ENCODE measurements at regions not wholly inside any gene's neighbourhood (a gene's known extent, or its start where the extent isn't known, plus 50 kb on each side); places are given as distances from the start of the nearest gene placed in this dataset.

- Mint-ChIP-seq H3K4me1 (ENCODE audit: low read depth) (no peaks in the 10 kb centered on the region), H3K9me3 (peaks cover 0 to 5% of the 10 kb centered on the region in 2 donors), H3K4me3 (no peak overlapping the region), H3K27ac (no peak overlapping the region), H3K27me3 (ENCODE audit: low read depth) (peaks cover 35% of the 10 kb centered on the region), H3K36me3 (ENCODE audit: insufficient read depth in 2 of 2) (no peaks in the 10 kb centered on the region)
- DNase-seq (no peak), ATAC-seq (replicated peaks in 1 of 2) (no peak)
Observed at GRCh38 chr10:10394933-10395658, 622.6 kb upstream of the CELF2 start.

GRCh38 chr10:10396601-10397000, 621.1 kb upstream of the CELF2 start:
- Mint-ChIP-seq H3K27me3 (ENCODE audit: low read depth) (peaks cover 23% of the 10 kb centered on the region), H3K4me3 (no peak overlapping the region), H3K27ac (no peak overlapping the region), H3K4me1 (ENCODE audit: low read depth) (no peaks in the 10 kb centered on the region), H3K36me3 (ENCODE audit: insufficient read depth in 2 of 2) (no peaks in the 10 kb centered on the region), H3K9me3 (peaks cover 0 to 5% of the 10 kb centered on the region in 2 donors)
- DNase-seq (no peak), ATAC-seq (replicated peaks in 1 of 2) (no peak)

DNA sequence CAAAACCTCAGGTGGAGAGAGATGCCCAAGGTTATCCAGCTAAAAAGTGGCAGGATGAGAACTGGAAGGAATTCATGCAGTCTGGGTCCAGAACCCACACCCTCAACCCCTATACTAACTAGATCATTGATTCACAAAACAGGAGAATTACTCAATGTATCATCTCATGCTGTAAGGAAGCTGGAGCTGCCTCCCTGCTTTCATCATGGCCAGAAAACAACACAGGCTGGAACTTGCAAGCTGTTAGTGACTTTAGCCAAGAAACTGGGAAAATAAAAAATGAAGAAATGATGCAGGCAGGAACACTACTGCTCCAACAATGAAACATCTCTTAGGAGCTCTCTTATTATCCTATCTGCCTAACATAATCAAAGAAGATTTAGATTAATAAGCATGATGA, 619.8 kb upstream of the CELF2 start:
- Mint-ChIP-seq H3K27ac (no peak overlapping the region), H3K27me3 (ENCODE audit: low read depth) (peaks cover 29% of the 10 kb centered on the region), H3K4me3 (no peak overlapping the region), H3K36me3 (ENCODE audit: insufficient read depth in 2 of 2) (no peaks in the 10 kb centered on the region), H3K4me1 (ENCODE audit: low read depth) (no peaks in the 10 kb centered on the region), H3K9me3 (peaks cover 0 to 8% of the 10 kb centered on the region in 2 donors)
- ATAC-seq (replicated peaks in 1 of 2), result no peak
- DNase-seq, result no peak

DNA sequence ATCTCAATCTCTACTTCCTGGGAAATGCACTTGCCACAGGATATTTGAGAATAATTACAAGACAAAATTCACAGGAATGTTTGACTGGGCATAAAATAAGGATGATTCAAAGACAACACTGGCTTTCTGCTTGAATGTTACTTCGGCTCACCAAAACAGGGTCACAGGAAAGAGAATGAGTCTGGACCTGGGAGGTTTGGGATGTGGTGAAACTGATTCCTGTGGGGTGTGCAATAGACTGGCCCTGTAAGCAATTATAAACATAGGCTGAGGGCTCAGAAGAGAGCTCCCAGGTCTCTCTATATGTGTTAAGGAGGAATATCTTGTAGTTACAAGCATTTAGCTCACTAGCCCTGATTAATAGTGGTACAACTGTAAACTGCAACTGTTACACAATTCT, 613.9 kb upstream of the CELF2 start:
- no peak overlapping the region for H3K27ac Mint-ChIP-seq
- H3K4me3 Mint-ChIP-seq, result no peak overlapping the region
- H3K27me3 Mint-ChIP-seq (ENCODE audit: low read depth), result peaks cover 32% of the 10 kb centered on the region
- ATAC-seq (replicated peaks in 1 of 2) (no peak), DNase-seq (no peak)
- peaks cover 0 to 4% of the 10 kb centered on the region in 2 donors for H3K9me3 Mint-ChIP-seq
- H3K4me1 Mint-ChIP-seq (ENCODE audit: low read depth), result no peaks in the 10 kb centered on the region
- H3K36me3 Mint-ChIP-seq (ENCODE audit: insufficient read depth in 2 of 2), result no peaks in the 10 kb centered on the region

DNA sequence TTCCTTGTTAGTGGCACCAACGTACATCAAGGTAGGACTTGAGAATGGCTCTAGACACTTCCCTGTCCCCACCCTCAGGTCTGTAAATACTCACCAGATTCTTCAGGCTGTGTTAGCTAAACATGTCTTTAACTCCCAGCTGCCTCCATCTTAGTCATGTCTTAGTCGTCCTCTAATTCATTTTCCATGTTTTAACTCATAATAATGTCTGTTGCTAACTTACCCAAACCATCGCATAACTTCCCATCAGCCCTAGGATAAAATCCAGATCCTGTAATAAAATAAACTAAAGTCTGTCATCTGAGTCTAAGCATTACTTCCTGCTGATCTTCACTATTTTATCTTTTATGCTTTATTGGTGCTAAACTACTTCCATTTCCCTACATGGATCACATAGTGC, 600.0 kb upstream of the CELF2 start:
- Mint-ChIP-seq H3K27me3 (ENCODE audit: low read depth) (peaks cover 31% of the 10 kb centered on the region), H3K27ac (no peak overlapping the region), H3K4me3 (no peak overlapping the region), H3K9me3 (peaks cover 0 to 3% of the 10 kb centered on the region in 2 donors), H3K36me3 (ENCODE audit: insufficient read depth in 2 of 2) (no peaks in the 10 kb centered on the region), H3K4me1 (ENCODE audit: low read depth) (peaks cover 40% of the 10 kb centered on the region)
- DNase-seq, result no peak
- ATAC-seq (replicated peaks in 1 of 2), result no peak

DNA sequence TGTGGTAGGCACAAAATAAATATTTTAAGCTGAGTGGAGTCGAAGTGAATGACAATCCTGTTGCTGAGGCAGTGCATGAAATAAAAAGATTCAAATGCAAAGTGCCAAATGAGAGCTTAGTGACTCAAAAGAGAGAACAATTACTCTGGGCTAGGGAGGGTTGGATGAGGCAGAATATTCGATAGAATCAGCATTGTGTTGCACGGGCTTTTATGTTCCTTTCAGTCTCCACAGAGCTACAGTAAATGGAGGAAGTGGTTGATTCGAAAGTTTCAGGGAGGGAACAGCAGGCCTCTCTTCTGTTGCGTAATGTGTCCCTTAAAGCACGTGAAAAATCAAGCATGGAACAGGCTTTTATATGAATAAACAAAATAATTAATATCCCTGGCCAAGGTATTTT, 599.3 kb upstream of the CELF2 start:
- H3K36me3 Mint-ChIP-seq (ENCODE audit: insufficient read depth in 2 of 2), result no peaks in the 10 kb centered on the region
- H3K9me3 Mint-ChIP-seq, result peaks cover 0 to 3% of the 10 kb centered on the region in 2 donors
- peak; percentile 97 to 99 for ATAC-seq (replicated peaks in 1 of 2)
- peak; percentile 12 to 21 for DNase-seq
- peaks cover 31% of the 10 kb centered on the region for H3K27me3 Mint-ChIP-seq (ENCODE audit: low read depth)
- H3K4me3 Mint-ChIP-seq, result peak overlapping the region; percentile 4 to 23
- H3K27ac Mint-ChIP-seq, result no peak overlapping the region
- H3K4me1 Mint-ChIP-seq (ENCODE audit: low read depth), result peaks cover 40% of the 10 kb centered on the region

GRCh38 chr10:10421071-10421470, 596.6 kb upstream of the CELF2 start:
- peaks cover 0 to 2% of the 10 kb centered on the region in 2 donors for H3K9me3 Mint-ChIP-seq
- ATAC-seq (replicated peaks in 1 of 2) (no peak), DNase-seq (no peak)
- peaks cover 24% of the 10 kb centered on the region for H3K27me3 Mint-ChIP-seq (ENCODE audit: low read depth)
- no peaks in the 10 kb centered on the region for H3K36me3 Mint-ChIP-seq (ENCODE audit: insufficient read depth in 2 of 2)
- no peak overlapping the region for H3K4me3 Mint-ChIP-seq
- H3K4me1 Mint-ChIP-seq (ENCODE audit: low read depth), result peaks cover 40% of the 10 kb centered on the region
- H3K27ac Mint-ChIP-seq, result no peak overlapping the region

DNA sequence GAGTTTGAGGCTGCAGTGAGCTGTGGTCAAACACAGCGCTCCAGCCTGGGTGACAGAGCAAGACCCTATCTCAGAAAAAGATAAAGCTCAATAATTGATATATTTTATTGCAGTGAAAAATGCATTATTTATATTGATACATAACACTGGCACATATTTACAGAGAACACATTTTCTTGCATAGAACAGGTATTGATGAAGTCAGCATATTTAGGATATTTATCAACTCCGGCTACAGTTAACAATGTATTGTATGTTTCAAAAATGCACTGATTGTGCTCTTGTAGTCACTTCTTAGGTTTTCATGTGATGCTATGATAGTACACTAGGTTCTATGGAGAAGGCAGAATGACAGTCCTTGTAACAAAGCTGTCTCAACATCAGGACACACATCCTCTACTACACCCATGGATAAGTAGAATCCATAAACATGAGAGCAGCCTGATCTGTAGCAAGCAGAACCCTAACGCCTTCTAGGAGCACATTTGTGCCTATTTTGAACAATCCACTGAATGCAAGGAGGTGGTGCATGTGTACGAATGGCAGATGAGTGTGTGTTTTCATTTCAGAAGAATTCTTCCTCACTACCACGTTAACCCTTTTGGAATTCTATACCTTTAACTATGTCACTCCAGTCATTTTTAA, 586.1 kb upstream of the CELF2 start:
- peaks cover 27% of the 10 kb centered on the region for H3K27me3 Mint-ChIP-seq (ENCODE audit: low read depth)
- no peaks in the 10 kb centered on the region for H3K4me1 Mint-ChIP-seq (ENCODE audit: low read depth)
- H3K4me3 Mint-ChIP-seq, result no peak overlapping the region
- DNase-seq (no peak), ATAC-seq (replicated peaks in 1 of 2) (no peak)
- H3K27ac Mint-ChIP-seq, result no peak overlapping the region
- H3K36me3 Mint-ChIP-seq (ENCODE audit: insufficient read depth in 2 of 2), result no peaks in the 10 kb centered on the region
- H3K9me3 Mint-ChIP-seq, result peaks cover 0 to 2% of the 10 kb centered on the region in 2 donors

DNA sequence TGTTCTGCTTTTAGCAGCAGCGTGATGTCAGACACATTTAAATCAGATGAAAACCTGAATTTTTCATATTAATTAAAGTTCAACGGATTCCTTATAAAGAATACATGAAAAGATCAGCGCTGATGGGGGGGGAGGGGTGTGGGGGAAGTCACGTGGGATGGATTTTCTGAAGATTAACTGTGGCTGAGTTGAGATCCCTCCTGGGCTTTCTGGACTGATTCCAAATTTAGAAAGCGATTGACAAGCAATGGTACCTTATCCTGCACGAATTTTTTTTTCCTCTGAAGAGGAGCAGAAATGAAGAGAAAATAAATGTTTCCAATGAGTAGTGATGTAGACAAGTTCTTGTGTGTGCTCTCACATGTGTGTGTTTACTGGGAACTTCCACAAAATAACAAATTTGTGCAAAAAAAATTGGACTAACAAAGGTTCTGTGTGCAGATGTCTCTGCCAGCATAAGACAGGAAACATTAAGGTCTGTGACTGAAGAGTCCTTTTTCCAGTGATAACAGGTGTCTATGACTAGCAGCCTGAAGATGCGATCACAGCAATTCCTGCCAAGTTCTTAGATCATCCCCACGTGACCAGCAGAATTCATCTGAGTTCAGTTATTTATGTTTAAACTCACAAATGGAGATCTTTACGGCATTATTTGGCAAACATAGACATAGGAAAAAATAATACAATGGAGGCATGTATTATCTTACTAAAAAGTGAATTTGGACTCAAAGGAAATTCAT, 585.2 kb upstream of the CELF2 start:
- H3K9me3 Mint-ChIP-seq, result peaks cover 0 to 2% of the 10 kb centered on the region in 2 donors
- H3K27ac Mint-ChIP-seq, result no peak overlapping the region
- peaks cover 30% of the 10 kb centered on the region for H3K27me3 Mint-ChIP-seq (ENCODE audit: low read depth)
- no peak for ATAC-seq (replicated peaks in 1 of 2)
- no peak for DNase-seq
- no peak overlapping the region for H3K4me3 Mint-ChIP-seq
- H3K4me1 Mint-ChIP-seq (ENCODE audit: low read depth), result no peaks in the 10 kb centered on the region
- no peaks in the 10 kb centered on the region for H3K36me3 Mint-ChIP-seq (ENCODE audit: insufficient read depth in 2 of 2)

GRCh38 chr10:10434312-10434711, 583.4 kb upstream of the CELF2 start:
- Mint-ChIP-seq H3K4me1 (ENCODE audit: low read depth) (no peaks in the 10 kb centered on the region), H3K27me3 (ENCODE audit: low read depth) (peaks cover 34% of the 10 kb centered on the region), H3K27ac (no peak overlapping the region), H3K9me3 (peaks cover 0 to 2% of the 10 kb centered on the region in 2 donors), H3K4me3 (no peak overlapping the region), H3K36me3 (ENCODE audit: insufficient read depth in 2 of 2) (no peaks in the 10 kb centered on the region)
- ATAC-seq (replicated peaks in 1 of 2) (no peak), DNase-seq (no peak)

DNA sequence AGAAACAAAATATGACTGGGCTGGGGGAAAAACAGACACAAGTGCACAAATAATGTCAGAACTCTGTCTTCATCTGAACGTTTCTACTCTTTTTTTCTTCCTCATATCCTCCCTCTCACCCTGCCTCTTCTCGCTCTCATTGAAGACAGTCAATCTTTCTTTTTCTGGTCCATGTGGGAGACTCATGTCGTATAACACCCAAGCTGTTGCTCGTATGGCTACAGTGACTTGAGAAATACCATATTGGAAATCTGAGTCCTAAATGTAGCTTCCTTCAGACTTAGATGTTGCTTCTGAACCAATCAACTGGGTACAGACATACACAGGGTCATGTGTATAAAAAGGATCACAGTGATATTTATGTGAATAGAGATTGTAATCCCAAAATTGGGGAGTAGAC, 579.8 kb upstream of the CELF2 start:
- Mint-ChIP-seq H3K27ac (no peak overlapping the region), H3K4me1 (ENCODE audit: low read depth) (no peaks in the 10 kb centered on the region), H3K9me3 (peaks cover 0 to 2% of the 10 kb centered on the region in 2 donors), H3K36me3 (ENCODE audit: insufficient read depth in 2 of 2) (no peaks in the 10 kb centered on the region), H3K27me3 (ENCODE audit: low read depth) (peaks cover 35% of the 10 kb centered on the region), H3K4me3 (no peak overlapping the region)
- no peak for ATAC-seq (replicated peaks in 1 of 2)
- no peak for DNase-seq

DNA sequence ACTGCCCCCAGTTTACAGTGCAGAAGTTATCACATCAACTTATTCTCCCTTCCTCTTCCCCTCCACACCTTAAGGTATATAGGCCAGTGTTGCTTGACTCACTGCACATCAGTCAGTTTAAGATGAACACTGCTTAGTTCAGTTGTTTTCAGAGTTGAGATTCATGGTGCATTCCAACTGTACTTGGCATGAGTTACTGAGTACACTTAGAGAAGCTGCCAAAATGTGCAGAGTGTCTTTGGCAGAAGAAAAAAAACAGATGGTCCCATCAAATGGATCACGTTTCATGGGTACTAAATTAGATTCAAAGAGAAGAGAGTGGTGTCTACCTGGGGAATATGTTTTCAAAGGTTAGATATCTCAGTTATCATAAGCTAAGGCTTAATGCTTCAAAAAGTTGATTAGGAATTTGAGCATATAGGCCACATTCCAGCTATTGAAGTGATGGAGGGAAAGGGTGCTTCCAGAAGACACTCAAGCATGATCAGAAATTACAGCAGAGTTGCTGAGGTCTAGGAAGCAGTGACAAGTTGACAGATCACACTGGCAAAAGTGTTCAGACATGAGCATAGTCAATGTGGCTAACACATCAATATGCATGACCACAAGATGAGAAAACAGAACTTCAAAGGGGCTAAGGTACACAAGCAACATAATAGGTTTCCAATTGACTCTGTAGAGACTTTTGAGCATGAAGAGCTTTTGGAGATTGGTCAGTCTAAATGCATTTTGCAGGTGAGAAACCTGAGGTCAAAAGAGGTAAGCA, 579.2 kb upstream of the CELF2 start:
- H3K9me3 Mint-ChIP-seq, result peaks cover 0 to 2% of the 10 kb centered on the region in 2 donors
- ATAC-seq (replicated peaks in 1 of 2), result no peak
- no peaks in the 10 kb centered on the region for H3K36me3 Mint-ChIP-seq (ENCODE audit: insufficient read depth in 2 of 2)

GRCh38 chr10:10456856-10457255, 560.8 kb upstream of the CELF2 start:
- DNase-seq (no peak), ATAC-seq (replicated peaks in 1 of 2) (no peak)
- Mint-ChIP-seq H3K27me3 (ENCODE audit: low read depth) (peaks cover 9% of the 10 kb centered on the region), H3K36me3 (ENCODE audit: insufficient read depth in 2 of 2) (peaks cover 0 to 2% of the 10 kb centered on the region in 2 donors), H3K27ac (no peak overlapping the region), H3K4me1 (ENCODE audit: low read depth) (no peaks in the 10 kb centered on the region), H3K4me3 (no peak overlapping the region), H3K9me3 (peaks cover 0 to 2% of the 10 kb centered on the region in 2 donors)

More for the DNA sequence above, 579.2 kb upstream of the CELF2 start:
- Mint-ChIP-seq H3K27me3 (ENCODE audit: low read depth) (peaks cover 35% of the 10 kb centered on the region), H3K4me1 (ENCODE audit: low read depth) (no peaks in the 10 kb centered on the region), H3K4me3 (no peak overlapping the region), H3K27ac (no peak overlapping the region)
- DNase-seq, result no peak

All from activated T-cell treated with anti-CD3 and anti-CD28 coated beads, Interleukin-2, amount 50 U/mL, for 72 hours (primary cell).